ENCODE measurements at regions not wholly inside any gene's neighbourhood (a gene's known extent, or its start where the extent isn't known, plus 50 kb on each side); places are given as distances from the start of the nearest gene placed in this dataset.

DNA sequence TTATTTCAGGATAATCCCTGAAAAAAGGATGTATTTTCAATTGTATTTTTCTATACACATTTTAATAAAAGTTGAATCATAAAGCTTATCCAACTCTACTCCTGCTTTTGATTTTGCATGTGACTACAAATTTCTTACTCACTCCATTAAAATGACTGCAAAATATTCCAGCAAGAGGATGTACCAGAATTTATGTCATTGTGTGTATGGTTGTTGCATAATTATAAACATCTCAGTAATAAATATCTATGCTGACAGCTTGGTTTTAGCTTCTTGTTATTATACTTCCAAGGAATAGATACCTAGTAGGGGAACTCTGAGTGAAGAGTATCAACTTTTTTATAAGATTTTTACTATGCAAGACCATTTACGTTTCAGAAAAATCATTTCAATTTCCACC, 463.2 kb upstream of the RUNX1 start:
- Histone ChIP-seq H3K79me2 (ENCODE audit: insufficient read depth, low read length) (no peaks in the 10 kb centered on the region), H3K4me2 (ENCODE audit: low read depth, low read length) (no peak overlapping the region), H4K20me1 (ENCODE audit: insufficient read depth, low read length) (no peaks in the 10 kb centered on the region), H3K4me3 (replicated peaks in 1 of 3; ENCODE audit: insufficient read depth in 1 of 3, low read depth in 2 of 3, low read length in 3 of 3) (no peak overlapping the region), H3K4me1 (ENCODE audit: insufficient read depth, low read length) (peaks cover 7% of the 10 kb centered on the region; the same call in 1 of the 2 replicates), H3K27ac (ENCODE audit: extremely low read length, insufficient read depth, low read length) (no peak overlapping the region), H3K36me3 (replicated peaks in 1 of 2; ENCODE audit: control insufficient read depth in 1 of 2, insufficient read depth in 2 of 2, low read length in 2 of 2) (no peaks in the 10 kb centered on the region), H3K27me3 (ENCODE audit: control insufficient read depth in 1 of 2, insufficient read depth in 2 of 2, low read length in 2 of 2) (no peaks in the 10 kb centered on the region), H3K9ac (ENCODE audit: insufficient read depth, low read depth, low read length) (no peak overlapping the region), H3K9me3 (ENCODE audit: low read length) (no peaks in the 10 kb centered on the region), H2AFZ (ENCODE audit: low read length) (no peak overlapping the region)
- TF ChIP-seq ZNF329 (CRISPR knock-in tag; IDR thresholded peaks at IDR 0.05; ENCODE audit: low read depth) (no peak), ZNF136 (CRISPR knock-in tag; IDR thresholded peaks at IDR 0.05; ENCODE audit: low read depth) (no peak), POLR2G (IDR thresholded peaks at IDR 0.05; ENCODE audit: low read depth, low read length) (no peak), AKAP8 (CRISPR knock-in tag; IDR thresholded peaks at IDR 0.05) (no peak), PPARG (CRISPR knock-in tag; conservative IDR thresholded peaks at IDR 0.05) (no peak), POLR2AphosphoS5 (IDR thresholded peaks at IDR 0.05; ENCODE audit: low read depth, low read length) (no peak), IKZF1 (IDR thresholded peaks at IDR 0.05) (no peak), ZNF781 (CRISPR knock-in tag; IDR thresholded peaks at IDR 0.05; ENCODE audit: borderline replicate concordance, not compliant biosample characterization) (no peak)
- TF ChIP-seq, protein P1, sequence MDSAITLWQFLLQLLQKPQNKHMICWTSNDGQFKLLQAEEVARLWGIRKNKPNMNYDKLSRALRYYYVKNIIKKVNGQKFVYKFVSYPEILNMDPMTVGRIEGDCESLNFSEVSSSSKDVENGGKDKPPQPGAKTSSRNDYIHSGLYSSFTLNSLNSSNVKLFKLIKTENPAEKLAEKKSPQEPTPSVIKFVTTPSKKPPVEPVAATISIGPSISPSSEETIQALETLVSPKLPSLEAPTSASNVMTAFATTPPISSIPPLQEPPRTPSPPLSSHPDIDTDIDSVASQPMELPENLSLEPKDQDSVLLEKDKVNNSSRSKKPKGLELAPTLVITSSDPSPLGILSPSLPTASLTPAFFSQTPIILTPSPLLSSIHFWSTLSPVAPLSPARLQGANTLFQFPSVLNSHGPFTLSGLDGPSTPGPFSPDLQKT (CRISPR knock-in tag; IDR thresholded peaks at IDR 0.05; ENCODE audit: borderline replicate concordance): no peak
- TF ChIP-seq, protein P2, sequence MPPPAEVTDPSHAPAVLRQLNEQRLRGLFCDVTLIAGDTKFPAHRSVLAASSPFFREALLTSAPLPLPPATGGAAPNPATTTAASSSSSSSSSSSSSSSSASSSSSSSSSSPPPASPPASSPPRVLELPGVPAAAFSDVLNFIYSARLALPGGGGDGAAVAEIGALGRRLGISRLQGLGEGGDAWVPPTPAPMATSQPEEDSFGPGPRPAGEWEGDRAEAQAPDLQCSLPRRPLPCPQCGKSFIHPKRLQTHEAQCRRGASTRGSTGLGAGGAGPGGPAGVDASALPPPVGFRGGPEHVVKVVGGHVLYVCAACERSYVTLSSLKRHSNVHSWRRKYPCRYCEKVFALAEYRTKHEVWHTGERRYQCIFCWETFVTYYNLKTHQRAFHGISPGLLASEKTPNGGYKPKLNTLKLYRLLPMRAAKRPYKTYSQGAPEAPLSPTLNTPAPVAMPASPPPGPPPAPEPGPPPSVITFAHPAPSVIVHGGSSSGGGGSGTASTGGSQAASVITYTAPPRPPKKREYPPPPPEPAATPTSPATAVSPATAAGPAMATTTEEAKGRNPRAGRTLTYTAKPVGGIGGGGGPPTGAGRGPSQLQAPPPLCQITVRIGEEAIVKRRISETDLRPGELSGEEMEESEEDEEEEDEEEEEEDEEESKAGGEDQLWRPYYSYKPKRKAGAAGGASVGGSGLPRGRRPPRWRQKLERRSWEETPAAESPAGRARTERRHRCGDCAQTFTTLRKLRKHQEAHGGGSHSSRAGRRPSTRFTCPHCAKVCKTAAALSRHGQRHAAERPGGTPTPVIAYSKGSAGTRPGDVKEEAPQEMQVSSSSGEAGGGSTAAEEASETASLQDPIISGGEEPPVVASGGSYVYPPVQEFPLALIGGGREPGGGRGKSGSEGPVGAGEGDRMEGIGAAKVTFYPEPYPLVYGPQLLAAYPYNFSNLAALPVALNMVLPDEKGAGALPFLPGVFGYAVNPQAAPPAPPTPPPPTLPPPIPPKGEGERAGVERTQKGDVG (CRISPR knock-in tag; IDR thresholded peaks at IDR 0.05; ENCODE audit: borderline replicate concordance): no peak
- TF ChIP-seq, protein P3, sequence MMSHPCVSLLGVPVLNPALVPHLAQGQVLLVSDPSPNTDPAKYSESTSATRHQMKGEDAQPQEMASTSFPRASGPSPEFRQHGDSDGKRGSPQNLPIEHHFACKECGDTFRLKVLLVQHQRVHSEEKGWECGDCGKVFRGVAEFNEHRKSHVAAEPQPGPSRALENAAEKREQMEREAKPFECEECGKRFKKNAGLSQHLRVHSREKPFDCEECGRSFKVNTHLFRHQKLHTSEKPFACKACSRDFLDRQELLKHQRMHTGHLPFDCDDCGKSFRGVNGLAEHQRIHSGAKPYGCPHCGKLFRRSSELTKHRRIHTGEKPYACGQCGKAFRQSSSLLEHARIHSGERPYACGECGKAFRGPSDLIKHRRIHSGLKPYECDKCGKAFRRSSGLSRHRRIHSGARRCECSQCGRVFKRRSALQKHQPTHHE (CRISPR knock-in tag; IDR thresholded peaks at IDR 0.05; ENCODE audit: borderline replicate concordance): no peak
- TF ChIP-seq, protein P4, sequence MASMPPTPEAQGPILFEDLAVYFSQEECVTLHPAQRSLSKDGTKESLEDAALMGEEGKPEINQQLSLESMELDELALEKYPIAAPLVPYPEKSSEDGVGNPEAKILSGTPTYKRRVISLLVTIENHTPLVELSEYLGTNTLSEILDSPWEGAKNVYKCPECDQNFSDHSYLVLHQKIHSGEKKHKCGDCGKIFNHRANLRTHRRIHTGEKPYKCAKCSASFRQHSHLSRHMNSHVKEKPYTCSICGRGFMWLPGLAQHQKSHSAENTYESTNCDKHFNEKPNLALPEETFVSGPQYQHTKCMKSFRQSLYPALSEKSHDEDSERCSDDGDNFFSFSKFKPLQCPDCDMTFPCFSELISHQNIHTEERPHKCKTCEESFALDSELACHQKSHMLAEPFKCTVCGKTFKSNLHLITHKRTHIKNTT (CRISPR knock-in tag; IDR thresholded peaks at IDR 0.05): no peak
- POLR2A ChIA-PET: no interaction called here
- BruUV-seq (replicated peaks): no TSS peak
- in situ Hi-C loops (cut with HindIII; ENCODE audit: extremely low pct_ligation_motif_present, low pct_unique_long_range_greater_than_20kb): no loop called here
- FAIRE-seq: no peak
- WGBS (ENCODE audit: low lambda C conversion rate): 24% methylated on average over 1 of the region's 1 CpG
- no peak for DNase-seq (ENCODE audit: low spot score)
- CTCF ChIA-PET (ENCODE audit: low intra/inter-chr PET ratio, low total read pairs): no interaction called here
- no peak for ATAC-seq
- intact Hi-C loops (cut with micrococcal nuclease; ENCODE audit: unreplicated experiment): no loop called here

Data from HepG2 (cell line).